HT1080 (cell line): ENCODE measurements at regions not wholly inside any gene's neighbourhood (a gene's known extent, or its start where the extent isn't known, plus 50 kb on each side); places are given as distances from the start of the nearest gene placed in this dataset.
"Not testable (repeated sequence)": the region's sequence is repeated elsewhere in the genome, so short reads cannot be mapped to it uniquely, and the experiment has no call there.

Experiments
- DNase-seq: peaks from one replicate; pipeline ENCODE4 v3.0.0-alpha.2; 2015; ENCODE audit warnings: low read depth

DNA sequence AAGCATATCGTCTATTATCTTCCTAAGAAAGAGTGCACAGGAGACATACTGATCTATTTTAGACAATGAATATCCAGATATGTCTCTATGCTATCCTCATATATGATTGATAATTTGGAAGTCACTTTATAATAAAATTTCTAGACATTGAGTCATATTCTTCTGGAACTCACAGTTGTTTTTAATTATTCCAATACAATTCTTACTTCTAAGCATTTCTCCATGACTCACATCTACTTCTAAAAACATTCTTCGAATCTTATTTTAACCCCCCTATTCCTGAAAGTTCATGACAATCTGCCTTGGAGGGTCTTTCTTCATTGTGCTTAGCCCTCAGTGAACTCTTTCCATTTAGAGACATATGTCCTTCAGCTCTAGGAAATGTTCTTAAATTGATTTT, 368.1 kb downstream of the MDFIC start:
- DNase-seq, result no peak

DNA sequence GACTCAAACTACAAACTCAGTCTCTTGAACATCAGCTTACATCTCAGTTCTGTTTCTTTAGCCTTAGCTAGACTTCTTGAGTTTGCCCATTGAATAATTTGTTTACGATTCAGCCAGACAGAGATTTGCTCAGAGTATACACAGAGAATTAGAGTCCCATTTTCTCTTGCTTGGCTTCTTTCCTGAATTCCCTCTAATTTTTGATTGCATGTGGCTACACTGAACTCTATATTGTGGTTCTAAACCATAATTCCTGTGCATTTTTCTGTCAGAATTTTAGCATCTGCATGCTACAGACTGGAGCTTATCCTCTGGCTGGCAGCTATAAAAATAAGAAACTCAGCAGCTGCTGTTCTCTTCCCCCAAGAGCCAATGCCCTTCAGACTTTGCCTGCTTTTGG, 354.9 kb downstream of the MDFIC start:
- DNase-seq, result no peak

- not testable (repeated sequence) for DNase-seq
These were observed 352.0 kb downstream of the MDFIC start for GRCh38 chr7:115273855-115274254.

DNA sequence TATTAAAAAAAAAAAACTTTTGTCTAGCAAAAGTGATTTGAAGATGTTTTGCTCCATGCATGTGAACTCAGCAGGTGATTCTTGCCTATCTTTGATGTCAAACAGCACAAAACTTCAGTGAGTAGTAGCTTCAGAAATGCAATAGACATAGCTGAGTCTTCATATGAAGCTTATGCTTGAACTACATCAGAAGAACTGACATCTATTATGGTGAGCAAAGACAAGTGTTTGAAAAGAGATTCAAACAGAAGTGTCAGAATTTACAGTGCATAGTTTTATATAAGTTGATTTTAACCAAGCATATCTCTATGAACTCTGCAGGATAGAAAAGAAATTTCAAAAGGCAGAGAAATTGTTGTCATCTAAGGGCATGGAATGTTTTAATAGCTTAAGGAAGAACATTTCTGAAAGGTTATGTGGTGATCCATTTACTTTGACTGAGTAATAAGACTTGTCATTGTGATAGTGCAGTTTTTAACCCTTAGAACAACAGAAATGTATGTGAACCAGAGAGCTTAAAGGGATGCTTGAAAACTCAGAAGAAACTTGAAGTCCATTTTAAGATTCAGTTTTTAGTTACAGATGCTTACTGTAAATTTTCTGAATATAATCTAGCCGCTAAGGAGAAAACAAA, 351.4 kb downstream of the MDFIC start:
- no peak for DNase-seq

DNA sequence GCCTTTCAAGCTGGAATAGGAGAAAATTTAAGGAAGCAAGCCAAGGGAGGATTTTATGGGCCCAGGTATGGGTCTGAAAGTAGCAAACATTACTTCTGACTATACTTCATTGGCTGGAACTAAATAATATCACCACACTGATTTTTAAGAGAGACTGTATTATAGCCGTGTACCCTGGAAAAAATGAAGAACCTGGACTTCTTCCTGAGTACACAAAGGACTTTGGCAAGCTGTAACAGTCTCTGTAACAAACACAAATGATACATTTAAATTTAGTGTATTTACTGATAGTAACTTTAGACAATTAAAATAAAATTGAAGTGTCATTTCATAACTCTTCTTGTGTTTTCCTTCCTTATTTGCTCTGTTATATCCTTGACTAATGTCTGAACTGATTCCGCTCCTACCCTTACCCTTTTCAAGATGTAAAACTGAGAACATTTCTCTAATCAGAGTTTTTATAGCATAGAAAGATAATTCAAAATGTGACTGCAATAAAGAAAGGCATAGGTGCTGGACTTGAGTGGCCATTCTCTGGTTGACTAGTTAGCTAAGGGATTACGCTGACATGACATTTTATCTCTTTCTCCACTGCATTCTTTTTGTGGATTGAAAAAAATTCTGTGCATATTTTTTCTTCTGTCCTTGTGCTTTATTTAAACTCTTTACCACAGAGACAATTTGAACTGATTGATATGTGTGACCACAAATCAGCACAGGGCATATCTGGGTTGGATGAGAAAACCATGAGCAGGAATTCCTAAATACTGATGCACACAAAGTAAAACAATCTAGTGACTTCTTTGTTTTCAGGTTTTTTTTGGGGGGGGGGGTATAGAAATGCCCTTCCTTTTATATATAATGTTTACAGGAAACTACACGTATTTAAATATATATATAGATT, 349.7 kb downstream of the MDFIC start:
- no peak for DNase-seq

DNA sequence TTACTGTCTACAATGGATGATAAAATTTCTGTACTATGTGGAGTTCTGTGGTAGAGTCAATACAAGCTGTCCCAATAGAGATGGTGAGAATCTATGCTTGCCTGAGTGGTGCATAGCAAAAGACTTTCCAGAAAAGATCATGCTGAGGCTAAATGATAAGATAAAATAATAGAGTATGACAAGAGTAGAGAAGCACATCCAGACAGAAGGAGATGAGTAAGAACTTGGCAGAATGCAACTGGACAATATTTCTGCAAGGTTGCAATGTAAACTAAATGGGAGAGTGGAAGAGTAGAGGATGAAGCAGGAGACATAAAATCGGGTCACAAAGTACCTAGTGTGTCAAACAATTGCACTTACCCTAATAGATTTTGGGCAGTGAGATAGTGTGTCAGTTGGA, 347.6 kb downstream of the MDFIC start:
- no peak for DNase-seq

GRCh38 chr7:115267503-115267902, 345.6 kb downstream of the MDFIC start:
- no peak for DNase-seq

- no peak for DNase-seq
These were observed 338.5 kb downstream of the MDFIC start for GRCh38 chr7:115260381-115260780.

DNA sequence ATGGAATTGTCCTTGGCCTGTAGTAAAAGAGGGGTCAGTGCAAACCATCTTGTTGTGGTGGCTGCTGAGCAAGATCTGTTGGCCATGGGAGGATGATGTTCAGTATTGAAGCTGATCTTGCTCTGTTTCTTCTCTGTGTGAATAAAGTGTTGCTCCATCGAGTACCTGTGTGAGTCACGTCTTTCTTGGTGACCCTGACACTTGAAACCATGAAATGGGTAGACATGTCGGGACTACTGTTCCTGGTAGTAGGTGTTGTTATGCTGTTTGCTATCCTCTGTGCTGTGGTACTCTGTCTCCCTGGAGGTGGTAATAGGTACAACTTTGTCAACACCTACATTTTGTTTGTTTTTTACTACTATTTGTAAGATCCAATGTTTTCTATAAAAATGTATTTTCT, 330.6 kb downstream of the MDFIC start:
- no peak for DNase-seq

- no peak for DNase-seq
These were observed 327.2 kb downstream of the MDFIC start for GRCh38 chr7:115249080-115249479.

GRCh38 chr7:115241151-115241550, 319.3 kb downstream of the MDFIC start:
- no peak for DNase-seq

DNA sequence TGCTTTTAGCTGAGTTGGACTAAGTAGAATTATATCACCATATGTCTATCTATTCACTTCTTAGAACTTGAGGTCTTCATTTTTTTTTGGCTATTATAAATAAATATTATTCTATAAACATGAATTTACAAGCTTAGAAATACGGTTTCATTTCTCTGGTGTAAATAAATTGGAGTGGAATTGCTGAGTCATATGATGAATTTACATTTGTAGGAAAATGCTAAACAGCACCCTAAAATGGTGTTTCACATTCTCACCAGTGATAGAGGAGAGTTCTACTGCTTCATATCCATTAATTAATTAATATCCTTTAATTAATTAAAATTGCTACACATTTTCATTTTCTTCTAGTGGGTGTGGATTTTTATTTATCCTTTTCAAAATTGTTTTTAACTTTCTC, 318.3 kb downstream of the MDFIC start:
- no peak for DNase-seq

GRCh38 chr7:115235075-115235474, 313.2 kb downstream of the MDFIC start:
- no peak for DNase-seq

GRCh38 chr7:115233809-115234208, 311.9 kb downstream of the MDFIC start:
- no peak for DNase-seq

- no peak for DNase-seq
These were observed 310.1 kb downstream of the MDFIC start for GRCh38 chr7:115232041-115232440.

DNA sequence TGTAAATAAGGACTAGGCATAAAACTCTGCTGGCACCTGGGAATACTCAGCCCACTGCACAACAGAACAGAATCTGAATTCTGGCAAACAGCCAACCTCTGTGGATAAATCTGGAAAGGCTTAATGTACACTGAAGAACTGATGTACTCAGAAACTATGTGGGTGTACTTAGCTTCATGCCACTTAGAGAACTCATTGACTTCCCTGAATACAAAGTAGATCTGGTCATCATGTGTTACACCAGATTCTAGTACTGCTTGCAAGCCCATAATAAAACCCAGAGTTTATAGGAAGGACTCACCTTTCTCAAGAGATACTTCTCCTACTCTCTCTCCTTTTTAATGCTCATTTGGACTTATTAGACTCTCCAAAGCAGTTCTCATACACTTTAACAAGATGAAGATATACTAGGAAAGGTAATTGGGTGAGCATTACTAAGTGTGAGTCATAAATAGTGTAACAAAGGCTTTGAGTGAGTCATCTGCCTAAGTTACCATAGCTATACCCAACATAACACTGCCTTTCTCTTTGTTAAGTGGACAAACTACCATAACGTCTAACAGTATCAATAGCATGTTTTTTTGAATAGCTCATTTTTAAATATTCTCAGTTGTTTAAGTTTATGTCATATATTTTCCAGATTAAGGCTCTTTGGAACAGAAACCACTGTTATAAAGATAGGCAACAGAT, 309.1 kb downstream of the MDFIC start:
- peak; percentile 96 for DNase-seq

GRCh38 chr7:115229401-115230105, 307.7 kb downstream of the MDFIC start:
- no peak for DNase-seq

- DNase-seq, result no peak
These were observed 305.8 kb downstream of the MDFIC start for GRCh38 chr7:115227473-115228235.

GRCh38 chr7:115226410-115226809, 304.5 kb downstream of the MDFIC start:
- no peak for DNase-seq

DNA sequence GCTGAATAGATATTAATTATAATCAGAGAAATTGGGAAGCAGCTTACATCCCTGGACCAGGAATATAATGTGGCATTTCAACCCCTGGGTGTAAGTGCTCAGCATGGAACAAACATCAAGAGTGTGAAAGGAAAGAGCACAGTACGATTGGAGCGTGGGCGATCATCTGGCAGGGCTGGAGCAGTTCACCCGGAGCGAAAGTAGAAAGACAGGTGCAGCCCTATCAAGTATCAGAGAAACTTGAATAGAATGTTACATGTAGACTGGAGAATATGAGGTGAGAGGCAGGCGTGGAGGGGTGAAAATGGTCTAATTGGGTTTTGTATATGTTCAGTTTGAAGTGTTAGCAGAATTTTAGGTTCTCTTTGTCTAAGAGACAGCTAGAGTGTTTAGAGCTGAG, 303.0 kb downstream of the MDFIC start:
- DNase-seq, result no peak

DNA sequence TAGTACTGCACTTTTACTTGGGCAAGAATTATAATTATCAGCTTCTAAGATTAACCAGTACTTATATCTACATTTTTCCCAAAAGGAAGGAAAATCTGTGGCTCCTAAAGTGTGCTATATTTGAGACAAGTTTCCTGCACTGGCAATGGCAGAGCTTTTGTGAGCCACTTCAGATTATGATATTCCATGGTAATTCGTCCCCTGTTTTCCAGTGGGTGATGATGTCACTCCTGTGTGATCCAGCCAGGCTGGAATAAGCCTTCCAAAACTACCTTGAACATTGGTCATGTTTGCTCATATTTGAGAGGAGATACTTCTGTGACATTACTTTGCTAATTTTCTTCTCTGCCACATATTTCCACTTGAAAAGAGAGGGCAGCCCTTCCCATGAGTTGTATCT, 302.1 kb downstream of the MDFIC start:
- no peak for DNase-seq
